H1 (cell line): ENCODE measurements at regions not wholly inside any gene's neighbourhood (a gene's known extent, or its start where the extent isn't known, plus 50 kb on each side); places are given as distances from the start of the nearest gene placed in this dataset.

ENCODE experiments used
- CBX5 ChIP-seq: fragments of 300-800, 300-1000 bp; sonication (generic); IDR thresholded peaks from 2 replicates; pipeline ENCODE4 v1.7.1; 2016; ENCODE audit warnings: antibody characterized with exemption, low read length, low read depth
- CTBP2 ChIP-seq: IDR thresholded peaks from 2 replicates; pipeline ENCODE4 v1.7.0; 2011; ENCODE audit warnings: borderline replicate concordance, mild to moderate bottlenecking, moderate library complexity, mixed read lengths, low read length; ENCODE audit not compliant: insufficient read depth, insufficient read length
- TBP ChIP-seq: IDR thresholded peaks from 2 replicates; pipeline ENCODE4 v1.6.1; 2011; ENCODE audit warnings: low read depth, low read length, improper control_type of control experiment
- TF ChIP-seq, protein P1 (sequence below): fragments of 300-600 bp; sonication (generic); IDR thresholded peaks from 2 replicates; pipeline ENCODE4 v1.7.1; 2012; ENCODE audit warnings: low read length, moderate library complexity, mild to moderate bottlenecking, inconsistent platforms; ENCODE audit not compliant: insufficient replicate concordance

GRCh38 chr2:239816576-239817467, 208.3 kb downstream of the NDUFA10 start (continued):
- TF ChIP-seq, protein P1, sequence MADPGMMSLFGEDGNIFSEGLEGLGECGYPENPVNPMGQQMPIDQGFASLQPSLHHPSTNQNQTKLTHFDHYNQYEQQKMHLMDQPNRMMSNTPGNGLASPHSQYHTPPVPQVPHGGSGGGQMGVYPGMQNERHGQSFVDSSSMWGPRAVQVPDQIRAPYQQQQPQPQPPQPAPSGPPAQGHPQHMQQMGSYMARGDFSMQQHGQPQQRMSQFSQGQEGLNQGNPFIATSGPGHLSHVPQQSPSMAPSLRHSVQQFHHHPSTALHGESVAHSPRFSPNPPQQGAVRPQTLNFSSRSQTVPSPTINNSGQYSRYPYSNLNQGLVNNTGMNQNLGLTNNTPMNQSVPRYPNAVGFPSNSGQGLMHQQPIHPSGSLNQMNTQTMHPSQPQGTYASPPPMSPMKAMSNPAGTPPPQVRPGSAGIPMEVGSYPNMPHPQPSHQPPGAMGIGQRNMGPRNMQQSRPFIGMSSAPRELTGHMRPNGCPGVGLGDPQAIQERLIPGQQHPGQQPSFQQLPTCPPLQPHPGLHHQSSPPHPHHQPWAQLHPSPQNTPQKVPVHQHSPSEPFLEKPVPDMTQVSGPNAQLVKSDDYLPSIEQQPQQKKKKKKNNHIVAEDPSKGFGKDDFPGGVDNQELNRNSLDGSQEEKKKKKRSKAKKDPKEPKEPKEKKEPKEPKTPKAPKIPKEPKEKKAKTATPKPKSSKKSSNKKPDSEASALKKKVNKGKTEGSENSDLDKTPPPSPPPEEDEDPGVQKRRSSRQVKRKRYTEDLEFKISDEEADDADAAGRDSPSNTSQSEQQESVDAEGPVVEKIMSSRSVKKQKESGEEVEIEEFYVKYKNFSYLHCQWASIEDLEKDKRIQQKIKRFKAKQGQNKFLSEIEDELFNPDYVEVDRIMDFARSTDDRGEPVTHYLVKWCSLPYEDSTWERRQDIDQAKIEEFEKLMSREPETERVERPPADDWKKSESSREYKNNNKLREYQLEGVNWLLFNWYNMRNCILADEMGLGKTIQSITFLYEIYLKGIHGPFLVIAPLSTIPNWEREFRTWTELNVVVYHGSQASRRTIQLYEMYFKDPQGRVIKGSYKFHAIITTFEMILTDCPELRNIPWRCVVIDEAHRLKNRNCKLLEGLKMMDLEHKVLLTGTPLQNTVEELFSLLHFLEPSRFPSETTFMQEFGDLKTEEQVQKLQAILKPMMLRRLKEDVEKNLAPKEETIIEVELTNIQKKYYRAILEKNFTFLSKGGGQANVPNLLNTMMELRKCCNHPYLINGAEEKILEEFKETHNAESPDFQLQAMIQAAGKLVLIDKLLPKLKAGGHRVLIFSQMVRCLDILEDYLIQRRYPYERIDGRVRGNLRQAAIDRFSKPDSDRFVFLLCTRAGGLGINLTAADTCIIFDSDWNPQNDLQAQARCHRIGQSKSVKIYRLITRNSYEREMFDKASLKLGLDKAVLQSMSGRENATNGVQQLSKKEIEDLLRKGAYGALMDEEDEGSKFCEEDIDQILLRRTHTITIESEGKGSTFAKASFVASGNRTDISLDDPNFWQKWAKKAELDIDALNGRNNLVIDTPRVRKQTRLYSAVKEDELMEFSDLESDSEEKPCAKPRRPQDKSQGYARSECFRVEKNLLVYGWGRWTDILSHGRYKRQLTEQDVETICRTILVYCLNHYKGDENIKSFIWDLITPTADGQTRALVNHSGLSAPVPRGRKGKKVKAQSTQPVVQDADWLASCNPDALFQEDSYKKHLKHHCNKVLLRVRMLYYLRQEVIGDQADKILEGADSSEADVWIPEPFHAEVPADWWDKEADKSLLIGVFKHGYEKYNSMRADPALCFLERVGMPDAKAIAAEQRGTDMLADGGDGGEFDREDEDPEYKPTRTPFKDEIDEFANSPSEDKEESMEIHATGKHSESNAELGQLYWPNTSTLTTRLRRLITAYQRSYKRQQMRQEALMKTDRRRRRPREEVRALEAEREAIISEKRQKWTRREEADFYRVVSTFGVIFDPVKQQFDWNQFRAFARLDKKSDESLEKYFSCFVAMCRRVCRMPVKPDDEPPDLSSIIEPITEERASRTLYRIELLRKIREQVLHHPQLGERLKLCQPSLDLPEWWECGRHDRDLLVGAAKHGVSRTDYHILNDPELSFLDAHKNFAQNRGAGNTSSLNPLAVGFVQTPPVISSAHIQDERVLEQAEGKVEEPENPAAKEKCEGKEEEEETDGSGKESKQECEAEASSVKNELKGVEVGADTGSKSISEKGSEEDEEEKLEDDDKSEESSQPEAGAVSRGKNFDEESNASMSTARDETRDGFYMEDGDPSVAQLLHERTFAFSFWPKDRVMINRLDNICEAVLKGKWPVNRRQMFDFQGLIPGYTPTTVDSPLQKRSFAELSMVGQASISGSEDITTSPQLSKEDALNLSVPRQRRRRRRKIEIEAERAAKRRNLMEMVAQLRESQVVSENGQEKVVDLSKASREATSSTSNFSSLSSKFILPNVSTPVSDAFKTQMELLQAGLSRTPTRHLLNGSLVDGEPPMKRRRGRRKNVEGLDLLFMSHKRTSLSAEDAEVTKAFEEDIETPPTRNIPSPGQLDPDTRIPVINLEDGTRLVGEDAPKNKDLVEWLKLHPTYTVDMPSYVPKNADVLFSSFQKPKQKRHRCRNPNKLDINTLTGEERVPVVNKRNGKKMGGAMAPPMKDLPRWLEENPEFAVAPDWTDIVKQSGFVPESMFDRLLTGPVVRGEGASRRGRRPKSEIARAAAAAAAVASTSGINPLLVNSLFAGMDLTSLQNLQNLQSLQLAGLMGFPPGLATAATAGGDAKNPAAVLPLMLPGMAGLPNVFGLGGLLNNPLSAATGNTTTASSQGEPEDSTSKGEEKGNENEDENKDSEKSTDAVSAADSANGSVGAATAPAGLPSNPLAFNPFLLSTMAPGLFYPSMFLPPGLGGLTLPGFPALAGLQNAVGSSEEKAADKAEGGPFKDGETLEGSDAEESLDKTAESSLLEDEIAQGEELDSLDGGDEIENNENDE, result no peak
- no peak for TF ChIP-seq TBP
- no peak for TF ChIP-seq CTBP2
- TF ChIP-seq CBX5, result no peak
